ENCODE measurements at regions not wholly inside any gene's neighbourhood (a gene's known extent, or its start where the extent isn't known, plus 50 kb on each side); places are given as distances from the start of the nearest gene placed in this dataset.
A peak's percentile ranks its signal among the peaks of the same experiment; 100 is the strongest.
"Not testable (repeated sequence)": the region's sequence is repeated elsewhere in the genome, so short reads cannot be mapped to it uniquely, and the experiment has no call there.

DNA sequence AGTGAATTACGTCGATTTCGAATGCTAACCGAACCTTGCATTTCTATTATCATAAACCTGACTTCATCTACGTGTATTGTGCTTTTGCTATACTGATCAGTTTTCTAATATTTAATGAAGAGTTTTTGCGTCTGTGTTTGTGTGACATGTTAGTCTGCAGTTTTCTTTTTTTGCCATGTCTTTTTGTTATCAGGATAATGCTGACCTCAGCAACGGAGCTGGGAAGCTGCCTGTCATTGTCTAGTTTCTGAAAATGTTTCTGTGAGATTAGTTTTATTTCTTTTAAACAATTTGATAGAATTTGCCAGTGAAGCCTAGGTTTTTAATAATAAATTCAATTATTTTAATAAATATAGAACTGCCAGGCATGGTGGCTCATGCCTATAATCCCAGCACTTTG lies 139.3 kb downstream of the LAT start:
- DNase-seq = not testable (repeated sequence)

DNA sequence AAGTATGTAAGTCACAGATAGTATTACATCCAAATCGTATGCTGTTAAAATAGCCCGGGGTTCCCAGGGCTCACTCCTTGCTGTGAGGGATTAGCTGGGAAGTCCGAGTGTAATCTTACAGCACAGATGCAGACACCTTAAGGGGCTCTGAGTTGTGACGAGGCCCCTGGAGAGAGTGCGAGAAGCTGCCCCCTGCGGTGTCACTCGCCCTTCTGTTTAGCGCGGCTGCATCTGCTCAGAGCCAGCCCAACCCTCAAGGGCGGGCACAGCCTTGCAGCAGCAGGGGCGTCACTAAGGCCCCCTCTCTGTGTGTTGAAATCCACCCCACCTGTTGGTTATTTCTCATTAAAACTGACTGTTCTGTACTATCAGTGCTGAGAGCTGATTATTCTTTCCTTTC lies 135.8 kb downstream of the LAT start:
- not testable (repeated sequence) for DNase-seq

DNA sequence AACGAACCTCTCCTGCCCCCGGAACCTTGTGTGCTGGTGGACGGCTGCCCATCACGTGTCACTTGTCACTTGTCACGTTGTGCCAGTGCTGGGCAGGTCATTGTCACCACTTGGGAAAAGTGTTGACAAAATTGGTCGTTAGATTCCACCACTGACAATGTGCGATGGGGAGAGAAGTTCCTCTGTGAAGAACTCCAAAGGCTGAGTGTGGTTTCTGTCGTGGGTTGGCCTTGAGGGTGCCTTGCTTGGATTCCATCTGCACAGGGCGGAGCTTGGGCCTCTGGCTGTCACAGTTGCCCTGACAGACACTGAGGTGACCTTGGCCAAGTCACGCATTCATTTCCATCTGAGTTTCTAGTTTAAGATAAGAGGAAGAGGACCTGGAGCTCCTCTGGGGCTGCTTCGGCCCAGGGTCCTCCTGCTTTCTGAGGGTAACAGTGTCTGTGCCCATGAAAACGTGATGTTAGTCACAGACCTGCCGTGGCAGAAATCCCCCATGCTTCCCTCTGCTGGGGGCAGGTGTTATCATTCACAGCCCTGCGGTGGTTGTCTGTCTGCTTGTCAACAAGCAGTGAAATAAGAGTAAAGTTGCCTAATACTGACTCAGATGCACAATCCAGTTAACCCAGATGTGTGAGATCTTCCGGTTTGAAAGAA lies 133.6 kb downstream of the LAT start:
- not testable (repeated sequence) for DNase-seq

DNA sequence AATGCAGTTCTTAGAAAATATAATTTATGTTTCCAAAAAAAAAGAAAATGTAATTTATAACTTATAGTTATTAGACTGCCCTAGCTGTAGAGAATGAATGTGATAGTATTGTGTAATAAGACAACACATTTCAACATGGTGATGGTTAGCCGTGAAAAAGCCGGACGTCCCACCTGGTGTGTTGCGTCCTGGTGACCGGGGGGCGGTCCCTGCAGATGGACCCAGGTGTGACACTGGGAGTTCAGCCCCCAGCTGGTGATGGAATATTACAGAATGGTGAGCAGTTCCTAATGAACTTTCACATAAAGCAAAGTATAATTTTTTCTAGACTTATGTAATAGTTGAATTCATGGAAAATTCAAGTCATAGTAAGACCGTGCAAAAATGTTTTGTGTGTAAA lies 132.8 kb downstream of the LAT start:
- no peak for DNase-seq

DNA sequence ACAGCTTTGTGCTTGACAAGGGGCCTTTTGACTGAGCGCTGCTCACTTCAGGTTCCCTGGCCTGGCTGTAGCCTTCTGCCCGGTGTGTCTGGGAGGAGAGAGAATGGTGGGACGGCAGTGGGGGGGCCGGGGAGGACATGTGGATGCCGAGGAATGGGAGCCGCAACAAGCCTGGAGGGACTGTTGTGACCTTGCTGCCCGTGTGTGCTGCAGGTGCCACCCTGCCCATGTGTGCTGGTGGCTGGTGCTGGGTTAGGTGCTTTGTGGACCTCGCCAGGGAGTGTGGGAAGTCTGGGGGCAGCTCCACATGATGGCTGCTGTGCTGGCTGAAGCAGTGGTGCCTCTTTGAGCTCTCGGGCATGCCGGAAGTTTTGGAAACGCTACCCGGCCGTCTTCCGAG lies 132.1 kb downstream of the LAT start:
- no peak for DNase-seq

DNA sequence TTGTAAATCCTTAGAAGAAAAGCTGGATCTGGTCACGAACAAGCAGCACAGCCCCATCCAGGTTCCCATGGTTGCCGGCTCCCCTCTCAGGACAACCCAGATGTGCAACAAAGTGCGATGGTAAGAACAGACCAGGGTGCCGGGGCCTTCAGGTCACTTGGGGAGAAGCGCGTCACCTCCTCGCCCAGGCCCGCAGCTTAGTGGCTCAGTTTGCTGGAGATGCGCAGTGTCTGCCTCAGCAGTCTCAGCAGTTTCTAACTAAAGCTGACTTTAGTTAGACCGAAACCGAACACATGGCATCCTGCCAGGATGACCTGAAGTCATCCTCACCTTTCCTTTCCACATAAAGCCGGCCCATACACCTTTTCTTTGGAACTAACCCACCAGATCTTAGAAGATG lies 131.4 kb downstream of the LAT start:
- DNase-seq = not testable (repeated sequence)

DNA sequence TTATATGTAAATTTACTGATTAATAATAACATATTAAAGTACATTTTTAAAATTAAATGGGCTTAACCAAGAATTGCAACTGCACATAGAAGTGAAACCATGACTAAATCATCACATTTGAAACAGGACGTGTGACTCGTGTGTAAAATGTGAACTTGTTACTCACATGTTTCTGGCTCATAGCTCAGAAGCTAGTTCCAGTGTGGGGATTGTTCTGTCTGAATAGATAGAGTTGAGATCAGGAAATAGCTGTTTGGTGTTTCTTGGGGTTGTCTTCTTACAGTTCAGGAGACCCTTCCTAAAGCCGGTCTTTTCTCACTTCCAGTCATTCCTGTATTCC lies 130.9 kb downstream of the LAT start:
- not testable (repeated sequence) for DNase-seq

DNA sequence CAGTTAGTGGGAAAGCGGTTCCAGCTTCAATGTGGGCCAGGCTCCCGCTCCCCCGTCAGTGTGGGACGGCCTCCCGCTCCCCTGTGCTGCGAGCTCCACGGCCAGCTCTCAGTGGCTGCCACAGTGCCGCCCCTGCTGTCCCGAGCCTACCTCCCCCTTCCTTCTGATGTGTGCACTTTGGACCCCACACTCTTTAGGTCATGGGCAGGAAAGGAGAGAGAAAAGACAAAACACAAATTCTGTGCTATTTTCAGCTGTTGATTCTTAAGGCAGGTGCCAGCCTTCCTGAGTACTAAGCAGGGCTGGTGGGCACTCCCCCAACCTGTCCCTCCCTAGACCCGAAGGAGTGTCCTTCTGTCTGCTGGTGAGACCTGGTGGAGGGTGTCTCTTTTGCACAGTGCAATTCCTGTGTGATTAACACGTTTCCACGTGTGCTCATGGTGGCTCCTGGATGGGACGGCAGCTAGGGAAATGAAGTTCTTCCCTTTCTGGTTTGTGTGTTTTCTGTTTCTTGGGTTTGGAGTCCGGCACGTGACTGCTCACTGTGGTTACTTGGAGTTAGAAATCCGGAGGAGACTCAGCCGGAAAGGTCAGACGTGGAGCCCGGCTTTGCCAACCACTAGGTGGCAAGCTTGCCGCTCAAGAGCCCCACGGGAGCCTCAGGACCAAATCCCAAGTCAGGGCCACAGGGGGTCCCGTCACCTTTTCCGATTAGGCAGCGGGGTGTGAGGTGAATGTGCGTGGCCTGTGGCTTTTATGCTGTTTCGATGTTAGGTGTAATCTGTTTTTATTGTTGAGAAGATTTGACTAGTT lies 130.3 kb downstream of the LAT start:
- peak; percentile 50 for DNase-seq

DNA sequence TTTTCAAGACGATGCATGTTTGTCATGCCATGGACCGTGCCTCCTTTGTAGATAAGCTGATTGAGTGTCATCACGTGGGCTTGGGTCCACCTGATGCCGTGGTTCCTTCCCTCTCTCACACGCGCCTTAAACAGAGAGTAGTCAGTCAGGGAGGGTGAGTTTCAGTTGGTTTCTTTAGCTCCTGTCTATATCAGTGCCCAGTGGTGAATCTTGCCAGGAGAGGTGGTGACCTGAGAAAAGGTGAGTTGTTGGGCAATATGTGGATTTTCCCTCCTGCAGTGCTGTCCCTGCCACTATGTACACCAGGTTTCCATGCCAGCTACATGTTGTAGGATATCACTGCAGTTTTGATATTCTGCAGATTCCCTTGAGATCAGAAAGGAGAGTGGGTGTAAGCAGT lies 129.7 kb downstream of the LAT start:
- no peak for DNase-seq

DNA sequence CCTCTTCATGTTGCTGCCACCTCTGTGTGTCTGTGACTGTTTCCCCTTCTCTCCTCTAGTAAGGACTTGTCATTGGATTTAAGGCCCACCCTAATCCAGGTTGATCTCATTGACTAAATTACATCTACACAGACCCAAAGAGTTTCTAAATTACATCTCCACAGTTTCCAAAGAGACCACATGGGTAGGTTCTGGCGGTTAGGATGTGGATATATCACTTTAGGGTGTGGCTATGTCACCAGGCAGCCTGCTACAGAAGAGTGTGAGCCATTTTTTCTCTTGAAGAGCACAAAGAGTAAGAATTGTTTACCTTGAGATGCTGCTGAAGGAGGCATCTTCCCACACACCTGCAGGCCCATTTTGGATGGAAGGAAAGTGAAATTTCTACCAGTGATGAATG lies 128.6 kb downstream of the LAT start:
- not testable (repeated sequence) for DNase-seq

DNA sequence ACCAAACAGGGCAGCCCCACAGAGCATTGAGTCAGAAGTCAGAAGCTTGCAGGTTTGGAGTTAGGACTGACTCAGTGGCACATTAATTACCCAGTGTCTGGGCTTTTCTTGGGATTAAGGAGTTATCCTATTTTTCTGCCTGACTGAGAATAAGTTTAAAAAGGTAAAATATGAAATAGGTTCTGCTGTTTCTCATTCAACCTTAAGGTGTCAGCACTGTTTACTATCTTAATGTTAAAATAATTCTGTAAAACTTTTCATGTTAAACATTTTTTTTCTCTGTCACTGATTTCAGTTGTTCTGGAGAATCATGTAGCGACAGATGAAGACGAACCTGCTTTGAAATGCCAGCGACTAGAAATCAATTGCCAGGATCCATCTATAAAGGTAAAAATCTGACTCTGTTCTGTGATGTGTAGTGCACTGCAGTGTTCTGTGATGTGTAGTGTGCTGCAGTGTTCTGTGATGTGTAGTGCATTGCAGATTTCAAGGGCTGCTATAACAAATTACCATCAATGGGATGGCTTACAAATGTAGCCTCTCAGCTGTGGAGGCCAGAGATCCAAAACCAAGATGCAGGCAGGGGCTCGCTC lies 128.0 kb downstream of the LAT start:
- no peak for DNase-seq

DNA sequence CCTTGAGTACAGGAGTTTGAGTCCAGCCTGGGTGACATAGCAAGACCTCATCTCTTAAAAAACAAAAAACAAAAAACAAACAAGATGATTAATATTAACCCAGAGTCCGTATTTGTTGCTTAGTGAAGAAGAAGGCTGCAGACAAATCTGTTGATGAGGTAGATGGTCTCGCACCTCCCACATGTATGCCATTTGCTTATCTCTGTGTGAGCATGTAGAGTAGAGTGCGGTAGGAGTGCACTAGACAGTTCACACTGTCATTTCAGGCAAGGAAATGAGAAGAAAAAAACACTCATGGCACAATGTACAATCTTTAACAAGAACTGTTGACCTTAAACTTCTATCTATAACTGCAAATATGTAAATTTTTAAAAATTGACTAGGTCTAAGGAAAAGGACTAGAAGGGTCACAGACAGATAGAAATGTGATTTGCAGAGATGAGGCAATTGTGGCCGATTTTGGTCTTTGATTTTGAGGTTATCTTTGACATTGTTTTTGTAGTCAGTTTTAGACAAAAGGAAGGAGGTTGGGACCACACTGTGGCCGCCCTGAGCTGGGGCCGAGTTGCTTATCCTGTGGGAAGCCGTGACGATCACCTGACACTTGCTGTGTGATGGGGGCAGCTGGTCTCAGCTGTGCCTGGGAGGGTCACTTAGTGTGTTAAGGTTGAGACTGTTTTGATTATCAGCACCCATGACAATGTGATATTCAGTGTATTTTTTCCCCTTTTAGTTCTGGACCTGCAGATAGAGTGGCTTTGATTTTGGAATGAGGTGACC lies 127.2 kb downstream of the LAT start:
- not testable (repeated sequence) for DNase-seq

DNA sequence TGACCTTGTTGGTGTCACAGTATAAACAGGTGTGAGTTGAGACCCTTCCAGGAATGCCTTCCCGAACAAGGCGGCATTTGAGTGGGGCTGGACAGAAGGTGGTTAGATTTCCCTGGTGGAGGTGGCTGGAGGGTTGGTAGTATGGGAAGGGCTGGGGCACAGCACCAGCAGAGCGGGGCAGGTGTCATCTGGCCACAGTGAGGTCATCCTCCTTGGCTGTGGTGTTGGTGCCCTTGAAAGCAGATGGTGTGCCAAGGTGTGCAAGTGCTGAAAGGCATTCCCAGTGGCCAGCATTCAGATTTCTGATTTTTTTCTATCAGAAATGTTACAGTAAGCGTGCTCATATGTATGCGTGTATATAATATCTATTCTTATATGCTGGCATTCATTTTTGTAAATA lies 126.6 kb downstream of the LAT start:
- no peak for DNase-seq

DNA sequence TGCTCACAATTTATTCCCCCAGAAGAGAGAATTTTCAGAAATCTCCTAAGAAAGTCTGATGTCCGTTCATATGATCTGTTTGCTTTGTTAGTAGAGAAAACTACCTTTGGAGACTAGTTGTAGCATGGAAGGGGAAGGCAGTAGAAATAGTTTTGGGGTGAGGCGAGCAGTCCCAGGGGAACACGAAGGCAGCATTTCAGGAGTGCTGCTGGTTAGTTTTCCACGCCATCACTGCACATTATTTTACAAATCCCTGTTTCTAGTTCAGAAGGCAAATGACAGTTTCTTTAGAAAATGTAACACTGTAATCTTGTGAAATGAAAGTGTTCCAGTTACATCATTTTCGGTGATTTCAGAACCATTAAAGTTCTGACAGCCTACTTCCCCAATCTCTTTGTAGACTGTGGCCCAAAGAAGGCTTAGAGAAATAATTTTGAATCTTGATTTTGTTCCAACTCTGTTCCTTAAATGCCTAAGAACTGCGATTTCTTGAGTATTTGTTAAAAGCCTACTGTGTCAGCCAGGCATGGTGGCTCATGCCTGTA lies 123.8 kb downstream of the LAT start:
- not testable (repeated sequence) for DNase-seq

DNA sequence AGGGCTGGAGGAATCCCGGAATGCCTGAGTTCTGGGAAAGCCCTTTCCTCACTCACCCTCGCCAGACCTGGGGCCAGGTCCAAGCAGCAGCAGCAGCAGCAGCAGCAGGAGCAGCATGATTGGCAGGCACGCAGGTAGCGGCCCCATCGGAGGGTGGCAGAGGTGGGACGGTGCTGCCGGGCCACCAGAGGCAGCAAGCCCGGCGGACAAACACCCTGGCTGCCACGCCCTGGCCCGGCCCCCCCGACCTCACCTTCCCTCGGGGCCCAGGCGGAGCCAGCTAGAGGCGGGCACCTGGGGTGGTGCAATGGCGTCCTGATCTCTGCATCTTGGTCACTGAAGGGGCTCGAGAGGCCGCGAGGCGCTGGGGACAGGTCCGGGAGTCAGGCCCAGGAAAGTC lies 122.4 kb downstream of the LAT start:
- no peak for DNase-seq

DNA sequence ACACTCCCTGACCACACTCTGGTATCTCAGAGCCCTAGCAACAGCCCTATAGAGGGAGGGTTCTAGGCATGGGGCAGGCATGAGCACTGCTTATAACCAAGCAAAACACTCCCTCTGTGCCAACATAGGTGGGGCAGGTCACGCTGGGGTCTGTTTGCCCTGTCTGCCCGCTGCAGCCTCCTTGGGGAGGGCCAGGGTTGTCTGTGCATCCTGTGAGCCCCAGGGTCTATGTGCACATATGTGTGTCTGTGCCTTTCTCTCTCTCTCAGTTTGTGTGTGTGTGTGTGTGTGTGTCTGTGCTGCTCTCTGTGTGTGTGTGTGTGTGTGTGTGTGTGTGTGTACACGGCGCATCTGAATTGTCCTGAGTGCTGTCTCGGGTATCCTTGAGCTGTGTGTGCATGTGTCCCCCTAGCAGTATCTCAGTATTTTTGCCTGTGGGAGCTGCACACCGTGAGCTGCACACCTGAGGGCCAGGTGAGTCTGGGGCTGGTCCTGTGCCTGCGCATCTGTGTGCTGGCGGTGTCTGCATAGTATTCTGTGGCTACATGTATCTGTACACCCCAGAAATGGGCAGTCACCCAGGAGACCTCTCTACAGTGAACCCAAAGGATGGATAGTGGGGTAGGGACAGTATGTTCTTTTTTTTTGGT lies 121.5 kb downstream of the LAT start:
- DNase-seq = not testable (repeated sequence)

DNA sequence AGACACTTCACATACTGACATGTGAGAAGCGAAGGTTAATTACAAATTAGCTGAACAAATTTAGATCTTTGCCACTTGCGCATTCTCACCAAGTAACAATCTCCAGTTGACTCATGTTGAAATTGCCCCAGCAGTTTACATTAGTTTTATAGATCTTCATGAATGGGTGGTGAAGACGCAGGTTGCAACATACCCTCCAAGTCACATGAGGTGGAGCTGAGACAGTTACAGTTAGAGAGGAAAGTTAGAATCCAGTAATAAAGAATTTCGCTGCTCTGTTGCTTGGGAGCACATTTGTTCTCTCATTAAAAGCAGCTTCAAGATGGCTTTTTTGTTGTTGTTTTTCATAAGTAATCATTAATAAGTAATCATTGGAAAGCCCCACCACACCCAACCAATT lies 119.7 kb downstream of the LAT start:
- DNase-seq = not testable (repeated sequence)

DNA sequence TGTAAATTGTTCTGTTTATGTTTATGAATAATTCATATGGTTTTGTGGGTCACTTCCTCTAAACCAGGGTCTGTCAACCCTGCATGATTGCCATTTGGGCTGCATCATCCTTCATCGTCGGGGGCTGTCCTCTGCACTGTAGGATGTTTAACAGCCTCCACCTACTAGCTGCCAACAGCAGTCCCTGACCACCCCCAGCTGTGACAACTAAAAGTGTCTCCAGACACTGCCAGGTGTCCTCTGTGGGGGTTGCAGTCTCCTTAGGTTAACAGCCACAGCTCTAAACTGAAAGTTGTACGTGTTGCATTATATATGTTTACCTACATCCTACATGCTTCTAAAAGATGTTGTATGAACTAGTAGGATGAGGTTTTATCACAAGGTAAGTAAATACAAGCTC lies 113.1 kb downstream of the LAT start:
- DNase-seq = not testable (repeated sequence)

DNA sequence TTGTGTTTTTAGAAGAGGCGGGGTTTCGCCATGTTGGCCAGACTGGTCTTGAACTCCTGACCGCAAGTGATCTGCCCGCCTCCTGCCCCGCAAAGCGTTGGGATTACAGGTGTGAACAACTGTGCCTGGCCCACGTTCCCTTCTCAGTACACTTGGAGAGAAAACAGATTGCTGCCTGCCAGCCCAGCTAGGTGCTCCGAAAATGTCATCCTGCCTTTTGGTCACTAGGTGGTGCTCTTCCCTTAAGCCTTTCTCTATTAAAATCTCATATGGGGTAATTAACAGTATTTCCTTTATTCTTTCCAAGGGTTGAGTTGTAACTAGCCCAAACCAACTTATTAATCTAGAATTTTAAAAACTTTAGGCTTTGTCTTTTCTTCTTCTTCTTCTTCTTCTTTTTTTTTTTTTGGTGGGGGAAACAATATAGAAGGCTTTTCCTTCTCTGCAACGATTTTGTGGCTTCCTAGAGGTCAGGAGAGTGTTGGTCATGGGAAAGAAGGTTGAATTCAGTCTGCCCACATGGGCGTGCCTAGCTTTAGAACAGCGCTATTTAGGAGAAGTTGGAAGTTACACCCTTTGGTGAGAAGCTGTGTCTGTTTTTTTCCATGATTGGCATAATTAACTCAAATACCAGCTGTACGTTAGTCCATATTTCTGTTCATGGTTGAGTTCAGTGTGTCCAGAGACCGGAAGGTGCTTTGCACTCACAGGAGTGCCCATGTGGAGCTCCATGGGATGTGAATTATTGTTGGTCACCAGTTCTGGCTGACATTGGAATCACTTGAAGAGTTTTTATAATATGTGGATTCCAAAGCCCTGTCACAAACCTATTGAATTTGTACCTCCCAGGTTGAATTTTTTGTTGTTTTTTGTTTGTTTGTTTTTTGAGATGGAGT lies 110.1 kb downstream of the LAT start:
- DNase-seq = not testable (repeated sequence)

DNA sequence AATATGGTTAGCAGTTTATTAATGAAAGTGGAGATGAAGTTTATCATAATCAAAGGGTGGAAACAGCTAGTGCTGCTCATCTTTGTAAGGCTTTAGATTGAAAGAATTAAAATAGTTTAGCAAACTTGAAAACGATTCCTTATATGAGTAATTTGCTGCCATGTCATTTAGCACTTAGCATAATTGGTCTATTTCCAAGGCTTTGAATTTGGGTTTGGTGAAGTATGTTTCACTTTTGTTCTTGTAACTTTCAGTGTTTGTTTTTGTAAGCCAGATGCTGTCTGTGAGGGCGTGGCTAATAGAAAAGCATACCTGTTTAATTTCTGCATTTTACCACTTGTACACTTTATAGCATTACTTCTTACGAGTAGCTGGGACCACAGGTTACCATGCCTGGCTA lies 109.5 kb downstream of the LAT start:
- DNase-seq = not testable (repeated sequence)

DNA sequence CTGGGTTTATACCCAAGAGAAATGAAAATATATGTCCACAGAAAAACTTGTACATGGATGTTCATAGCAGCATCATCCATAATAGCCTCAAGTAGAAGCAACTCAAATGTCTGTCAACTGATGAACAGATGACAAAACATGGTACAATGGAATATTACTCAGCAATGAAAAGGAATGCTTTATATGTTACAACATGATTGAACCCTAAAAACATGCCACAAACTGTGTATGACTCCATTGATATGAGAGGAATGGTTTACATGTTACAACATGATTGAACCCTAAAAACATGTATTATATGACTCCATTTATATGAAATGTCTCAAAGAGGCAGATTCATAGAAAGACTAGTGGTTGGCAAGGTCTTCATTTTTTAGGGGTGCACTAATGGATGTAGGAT lies 104.8 kb downstream of the LAT start:
- not testable (repeated sequence) for DNase-seq

Measured in eye (tissue), 1 donor.